SJSA1 (cell line): ENCODE measurements at regions not wholly inside any gene's neighbourhood (a gene's known extent, or its start where the extent isn't known, plus 50 kb on each side); places are given as distances from the start of the nearest gene placed in this dataset.

Source experiments
- DNase-seq, 2 experiments: peaks; one replicate each; pipeline ENCODE4 v3.0.0-alpha.2; 2015 to 2020; ENCODE audit warnings: low spot score in 2 of 2, low read depth in 1 of 2
- H3K27ac ChIP-seq: fragments of 250-450 bp; sonication (Bioruptor Pico); 2 replicates; pipeline ENCODE4 v1.5.1; 2020; ENCODE audit warnings: mild to moderate bottlenecking, moderate library complexity
- H3K27me3 ChIP-seq: fragments of 250-450 bp; sonication (Bioruptor Pico); replicated peaks from 2 replicates; pipeline ENCODE4 v1.5.1; 2020; ENCODE audit warnings: mild to moderate bottlenecking, moderate library complexity
- H3K36me3 ChIP-seq: fragments of 250-450 bp; sonication (Bioruptor Pico); 2 replicates; pipeline ENCODE4 v1.5.1; 2020; ENCODE audit warnings: mild to moderate bottlenecking
- H3K4me1 ChIP-seq: fragments of 250-450 bp; sonication (Bioruptor Pico); replicated peaks from 2 replicates; pipeline ENCODE4 v1.6.1; 2021; ENCODE audit warnings: mild to moderate bottlenecking
- H3K4me3 ChIP-seq: fragments of 250-450 bp; sonication (Bioruptor Pico); 2 replicates; pipeline ENCODE4 v1.5.1; 2020; ENCODE audit warnings: mild to moderate bottlenecking
- H3K9me3 ChIP-seq: fragments of 250-450 bp; sonication (Bioruptor Pico); replicated peaks from 2 replicates; pipeline ENCODE4 v1.5.1; 2020; ENCODE audit warnings: mild to moderate bottlenecking

DNA sequence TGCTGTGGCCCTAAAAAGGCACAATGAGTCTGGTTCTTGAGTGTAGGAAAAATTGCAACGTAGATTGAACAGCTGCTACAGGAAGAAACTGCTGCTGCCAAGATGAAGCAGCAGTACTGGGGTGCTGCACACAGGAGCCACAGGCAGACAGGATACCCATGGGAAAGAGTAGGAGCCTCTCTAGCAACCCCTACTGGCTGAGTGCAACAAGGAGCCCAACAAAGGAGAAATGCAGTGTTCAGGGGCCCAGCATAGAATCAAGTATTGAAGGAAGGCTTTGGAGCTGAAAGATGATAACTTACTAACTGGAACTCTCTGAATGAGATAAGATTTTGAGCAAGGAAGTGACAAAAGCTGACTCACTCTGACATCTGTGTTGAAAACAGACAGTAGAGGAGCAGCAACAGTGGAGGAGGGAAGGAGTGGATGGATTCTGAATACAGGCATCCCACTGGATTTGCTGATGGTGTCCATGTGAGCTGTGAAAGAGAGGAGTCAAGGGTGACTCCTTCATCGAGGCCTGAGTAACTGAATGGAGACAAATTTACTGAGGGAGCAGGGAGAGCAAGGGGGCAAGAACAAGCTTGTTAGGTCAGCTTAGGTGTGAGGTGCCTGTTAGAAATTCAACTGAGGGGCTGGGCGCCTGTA is 534.7 kb upstream of the JARID2 start:
- Histone ChIP-seq H3K27me3 (no peaks in the 10 kb centered on the region), H3K4me1 (peaks cover 31% of the 10 kb centered on the region), H3K4me3 (no peak overlapping the region), H3K27ac (no peak overlapping the region), H3K36me3 (no peaks in the 10 kb centered on the region), H3K9me3 (no peaks in the 10 kb centered on the region)
- DNase-seq = peak; percentile 45 to 51

DNA sequence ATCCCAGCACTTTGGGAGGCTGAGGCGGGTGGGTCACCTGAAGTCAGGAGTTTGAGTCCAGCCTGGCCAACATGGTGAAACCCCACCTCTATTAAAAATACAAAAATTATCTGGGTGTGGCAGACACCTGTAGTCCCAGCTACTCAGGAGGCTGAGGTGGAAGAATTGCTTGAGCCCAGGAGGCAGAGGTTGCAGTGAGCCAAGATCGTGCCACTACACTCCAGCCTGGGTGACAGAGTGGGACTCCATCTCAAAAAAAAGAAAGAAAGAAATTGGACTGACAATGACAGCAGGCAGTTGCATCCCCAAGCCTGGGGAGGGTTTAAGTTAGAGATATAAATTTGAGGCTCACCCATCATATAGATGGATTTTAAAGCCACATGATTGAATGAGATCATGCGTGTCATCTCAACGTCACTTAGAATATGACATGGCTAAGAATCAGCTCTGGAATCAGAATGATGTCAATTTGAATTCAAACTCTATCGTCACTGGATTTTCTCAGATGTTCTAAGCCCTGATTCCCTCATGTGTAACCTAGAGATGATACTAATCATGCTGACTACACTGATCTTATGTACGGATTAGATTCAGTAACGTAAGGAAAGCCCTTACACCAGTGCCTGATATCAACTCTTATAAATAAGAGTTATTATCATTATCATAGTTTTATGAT is 534.0 kb upstream of the JARID2 start:
- H3K27ac ChIP-seq = no peak overlapping the region
- no peaks in the 10 kb centered on the region for H3K36me3 ChIP-seq
- DNase-seq = no peak
- no peak overlapping the region for H3K4me3 ChIP-seq
- no peaks in the 10 kb centered on the region for H3K9me3 ChIP-seq
- no peaks in the 10 kb centered on the region for H3K27me3 ChIP-seq
- peaks cover 25% of the 10 kb centered on the region for H3K4me1 ChIP-seq

DNA sequence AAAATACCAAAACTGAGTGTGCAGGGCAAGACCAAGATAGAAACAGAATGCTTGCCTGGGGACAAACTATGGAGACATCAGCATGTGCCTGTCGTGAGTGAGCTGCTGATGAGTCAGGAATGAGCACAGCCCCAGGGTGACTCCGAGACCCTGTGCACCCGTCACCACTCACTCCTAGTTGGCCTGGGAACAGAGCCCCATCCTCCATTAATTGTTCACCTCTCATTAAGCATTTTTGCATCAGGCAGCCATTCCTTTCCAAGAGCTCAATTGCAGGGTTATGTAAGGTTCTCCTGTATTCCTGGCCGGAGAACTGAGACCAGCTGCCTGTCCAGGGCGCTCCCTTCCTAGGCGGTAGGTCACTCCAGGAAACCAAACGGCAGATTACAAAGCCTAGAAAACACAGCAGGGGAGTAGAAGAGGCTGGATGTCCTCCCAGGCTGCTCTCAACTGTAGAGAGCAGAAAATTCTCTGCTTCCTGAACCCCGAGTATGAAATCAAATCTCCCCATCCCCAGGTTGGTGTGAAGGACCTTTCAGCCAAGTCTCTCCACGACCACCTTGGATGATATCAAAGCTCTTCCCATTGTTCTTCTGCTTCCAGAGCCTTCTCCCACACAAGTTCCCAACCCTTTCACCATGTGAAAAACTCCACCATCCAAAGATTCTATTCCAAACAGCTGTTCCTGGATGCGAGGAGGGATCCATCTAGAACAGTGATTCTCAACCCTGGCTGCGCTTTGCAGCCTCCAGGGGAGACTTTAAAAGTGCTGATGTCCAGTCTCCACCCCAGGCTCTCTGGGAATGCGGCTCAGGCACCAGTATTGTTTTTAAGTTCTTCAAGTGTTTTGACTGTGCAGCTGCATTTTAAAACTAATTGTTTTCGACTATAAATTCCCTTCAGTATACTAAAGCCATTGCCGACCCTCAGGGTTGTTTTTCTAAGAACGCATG is 532.6 kb upstream of the JARID2 start:
- H3K36me3 ChIP-seq = no peaks in the 10 kb centered on the region
- no peak overlapping the region for H3K4me3 ChIP-seq
- peaks cover 23% of the 10 kb centered on the region for H3K4me1 ChIP-seq
- no peaks in the 10 kb centered on the region for H3K9me3 ChIP-seq
- no peaks in the 10 kb centered on the region for H3K27me3 ChIP-seq
- peak overlapping the region; percentile 37; the same call in 1 of the 2 replicates for H3K27ac ChIP-seq
- DNase-seq = peak; percentile 31 to 58

DNA sequence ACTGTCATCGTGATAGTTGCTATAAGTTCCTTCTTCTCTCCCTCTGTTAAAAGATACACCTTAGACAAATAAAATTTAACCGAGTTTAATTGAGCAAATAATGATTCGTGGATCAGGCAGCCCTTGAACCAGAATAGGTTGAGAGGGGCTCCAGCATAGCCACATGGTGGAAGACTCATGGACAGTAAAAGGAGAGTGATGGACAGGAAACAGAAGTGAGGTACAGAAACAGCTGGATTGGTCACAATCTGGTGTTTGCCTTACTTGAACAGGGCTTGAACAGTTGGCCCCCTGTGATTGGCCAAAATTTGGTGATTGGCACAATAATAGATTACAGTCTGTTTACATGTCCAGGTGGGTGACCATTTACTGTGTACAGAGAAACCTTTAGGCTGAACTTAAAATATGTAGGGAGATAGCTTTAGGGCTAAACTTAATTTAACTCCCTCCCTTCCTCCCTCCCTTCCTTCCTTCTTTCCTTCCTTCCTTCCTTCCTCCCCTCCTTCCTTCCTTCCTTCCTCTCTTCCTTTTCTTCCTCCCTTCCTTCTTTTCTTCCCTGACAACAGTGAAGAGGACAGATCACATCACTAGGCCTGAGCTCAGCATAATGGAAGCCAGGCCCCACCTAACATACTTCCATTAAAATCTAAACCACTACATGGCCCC is 531.8 kb upstream of the JARID2 start:
- no peak for DNase-seq
- no peak overlapping the region for H3K4me3 ChIP-seq
- no peak overlapping the region for H3K27ac ChIP-seq
- H3K4me1 ChIP-seq = peaks cover 23% of the 10 kb centered on the region
- no peaks in the 10 kb centered on the region for H3K27me3 ChIP-seq
- H3K36me3 ChIP-seq = no peaks in the 10 kb centered on the region
- H3K9me3 ChIP-seq = no peaks in the 10 kb centered on the region

DNA sequence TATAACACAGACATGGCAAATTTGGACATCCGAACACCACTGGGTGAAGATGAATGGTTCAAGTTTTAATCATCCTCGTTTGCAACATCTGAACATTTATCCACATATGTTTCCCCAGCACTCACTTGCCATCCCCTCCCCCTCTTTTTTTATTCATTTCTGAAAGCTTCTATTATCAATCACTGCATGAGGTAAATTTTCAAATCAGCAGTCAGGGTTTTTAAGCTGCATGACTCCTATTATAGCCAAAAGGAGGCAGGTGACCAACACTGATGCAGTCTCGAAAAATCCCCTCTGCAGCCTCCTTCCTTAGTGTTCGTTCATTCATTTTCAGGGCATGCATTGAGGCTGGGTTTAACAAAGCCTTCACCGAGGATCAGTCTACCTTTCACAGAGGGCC is 530.8 kb upstream of the JARID2 start:
- no peaks in the 10 kb centered on the region for H3K9me3 ChIP-seq
- peaks cover 23% of the 10 kb centered on the region for H3K4me1 ChIP-seq
- no peaks in the 10 kb centered on the region for H3K36me3 ChIP-seq
- H3K27me3 ChIP-seq = no peaks in the 10 kb centered on the region
- H3K4me3 ChIP-seq = no peak overlapping the region
- H3K27ac ChIP-seq = no peak overlapping the region
- DNase-seq = no peak

DNA sequence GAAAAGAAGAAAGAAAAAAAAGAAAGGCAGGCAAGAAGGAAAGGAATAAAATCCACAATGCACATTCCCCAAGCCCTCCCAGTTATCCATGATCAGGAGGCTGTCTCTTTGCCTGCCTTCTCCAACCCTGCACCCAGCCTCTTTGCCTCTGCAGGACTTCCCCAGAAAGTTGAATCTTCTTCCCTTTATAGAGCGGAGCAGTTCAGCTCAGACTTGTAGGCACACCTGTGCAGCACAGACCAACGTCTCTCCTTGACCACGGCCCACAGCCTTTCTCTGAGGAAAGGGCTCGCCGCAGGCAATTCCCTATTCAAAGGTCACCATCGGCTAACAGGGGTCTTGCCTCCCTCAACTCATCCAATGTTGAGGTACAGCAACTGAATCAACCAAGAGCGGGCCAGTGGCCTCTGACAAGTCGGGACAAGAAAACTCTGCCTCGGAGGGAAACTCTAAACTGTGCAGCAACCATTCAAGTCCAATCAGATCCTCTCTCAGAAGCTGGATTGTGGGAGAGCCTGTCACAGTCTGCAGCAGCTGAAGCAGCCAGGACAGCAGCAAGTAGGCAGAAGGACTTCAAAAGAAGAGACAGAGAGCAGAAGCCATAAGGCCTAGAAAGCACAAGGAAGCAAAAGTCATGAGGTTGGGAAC is 529.2 kb upstream of the JARID2 start:
- Histone ChIP-seq H3K27me3 (no peaks in the 10 kb centered on the region), H3K4me3 (no peak overlapping the region), H3K9me3 (no peaks in the 10 kb centered on the region), H3K27ac (no peak overlapping the region), H3K4me1 (peaks cover 15% of the 10 kb centered on the region), H3K36me3 (no peaks in the 10 kb centered on the region)
- no peak for DNase-seq

DNA sequence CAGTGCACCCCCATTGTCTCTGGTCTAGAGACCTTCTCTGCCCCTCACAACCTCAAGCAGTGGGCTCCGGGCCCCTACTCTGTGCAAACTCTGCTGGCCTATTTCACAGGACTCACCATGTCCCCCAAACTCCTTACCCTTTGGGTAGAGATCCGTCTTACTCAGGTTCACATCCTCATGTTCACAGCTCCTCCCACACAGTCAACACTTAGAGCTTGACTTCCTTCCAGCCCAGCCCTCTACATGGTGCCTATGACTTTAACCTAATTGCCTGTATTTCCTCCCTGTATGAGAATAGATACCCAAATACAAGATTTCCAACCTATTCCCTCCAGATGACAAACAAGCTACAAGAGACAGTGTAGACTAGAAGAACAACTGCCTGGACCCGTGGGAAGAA is 528.6 kb upstream of the JARID2 start:
- H3K27ac ChIP-seq = no peak overlapping the region
- peaks cover 11% of the 10 kb centered on the region for H3K4me1 ChIP-seq
- H3K36me3 ChIP-seq = no peaks in the 10 kb centered on the region
- H3K4me3 ChIP-seq = no peak overlapping the region
- DNase-seq = no peak
- no peaks in the 10 kb centered on the region for H3K9me3 ChIP-seq
- H3K27me3 ChIP-seq = no peaks in the 10 kb centered on the region

DNA sequence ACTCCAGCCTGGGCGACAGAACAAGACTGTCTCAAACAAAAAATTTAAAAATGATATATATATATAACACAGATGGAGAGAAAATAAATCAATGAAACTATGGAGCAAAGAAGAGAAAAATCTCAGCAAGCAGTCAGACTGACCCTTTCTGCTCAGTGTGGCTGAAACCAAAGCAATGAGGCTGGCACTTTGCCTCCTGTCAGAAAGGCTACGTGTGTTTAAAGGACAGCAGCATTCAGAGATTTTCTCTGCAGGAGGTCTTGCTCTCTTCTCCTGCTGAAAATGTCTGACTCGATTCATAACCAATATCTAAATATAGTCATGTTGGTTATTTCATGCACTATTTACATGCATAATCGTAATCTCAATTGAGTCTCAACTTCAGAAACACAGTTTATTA is 527.0 kb upstream of the JARID2 start:
- H3K27ac ChIP-seq = no peak overlapping the region
- H3K27me3 ChIP-seq = no peaks in the 10 kb centered on the region
- no peak overlapping the region for H3K4me3 ChIP-seq
- no peaks in the 10 kb centered on the region for H3K36me3 ChIP-seq
- H3K4me1 ChIP-seq = no peaks in the 10 kb centered on the region
- DNase-seq = no peak
- no peaks in the 10 kb centered on the region for H3K9me3 ChIP-seq

DNA sequence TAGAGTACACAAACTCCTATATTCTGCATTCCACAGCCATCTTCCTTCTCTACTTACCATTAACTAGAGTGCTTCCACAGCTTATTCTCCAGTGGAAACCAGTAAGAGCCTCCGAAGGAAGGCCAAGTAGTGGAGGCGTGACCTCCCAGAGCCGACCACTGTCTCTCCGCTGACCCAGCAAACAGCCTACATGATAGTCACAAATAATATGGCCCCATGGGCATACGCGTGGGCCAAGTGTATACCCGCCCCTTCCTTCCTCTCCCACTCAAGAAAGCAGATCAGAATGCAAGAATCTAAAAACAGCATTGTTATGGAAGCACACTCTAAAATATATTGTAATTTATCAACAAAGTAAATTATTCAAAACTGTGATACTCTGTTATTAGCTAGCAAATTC is 526.6 kb upstream of the JARID2 start:
- no peak overlapping the region for H3K27ac ChIP-seq
- DNase-seq = no peak
- no peaks in the 10 kb centered on the region for H3K9me3 ChIP-seq
- no peaks in the 10 kb centered on the region for H3K4me1 ChIP-seq
- no peak overlapping the region for H3K4me3 ChIP-seq
- no peaks in the 10 kb centered on the region for H3K36me3 ChIP-seq
- H3K27me3 ChIP-seq = no peaks in the 10 kb centered on the region

DNA sequence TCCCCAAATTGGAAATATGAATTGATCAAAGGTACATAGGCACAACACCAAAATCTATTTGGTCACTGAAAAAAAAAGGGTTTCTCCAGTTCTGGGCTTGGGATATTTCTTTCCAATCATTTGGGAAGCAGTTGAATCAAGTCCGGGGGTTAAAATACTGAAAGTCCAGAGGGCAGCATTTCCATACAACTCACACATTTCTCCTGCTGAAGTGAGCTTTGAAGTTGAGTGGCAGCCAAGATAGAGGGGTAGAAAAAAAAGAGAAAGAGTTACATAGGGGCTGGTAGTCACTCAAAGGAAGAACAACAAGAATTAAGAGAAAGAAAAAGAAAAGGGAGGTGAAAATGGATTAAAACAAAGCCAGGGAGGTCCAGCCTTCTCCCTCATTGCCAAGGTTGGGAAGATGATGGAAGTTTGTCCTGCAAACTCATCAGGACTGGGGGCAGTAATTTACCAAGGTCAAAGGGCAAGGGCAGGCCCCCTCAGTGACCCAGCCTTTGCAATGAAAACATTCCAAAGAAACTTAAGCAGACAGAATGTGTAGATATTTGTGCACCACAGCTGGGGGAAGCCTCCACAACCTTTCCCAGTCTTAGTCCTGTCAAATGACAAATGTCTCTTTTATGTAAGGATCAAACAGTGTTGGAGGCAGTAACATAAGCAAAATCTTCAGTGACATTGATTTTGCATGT is 525.3 kb upstream of the JARID2 start:
- Histone ChIP-seq H3K9me3 (no peaks in the 10 kb centered on the region), H3K4me3 (no peak overlapping the region), H3K4me1 (no peaks in the 10 kb centered on the region), H3K27me3 (no peaks in the 10 kb centered on the region), H3K36me3 (no peaks in the 10 kb centered on the region), H3K27ac (no peak overlapping the region)
- no peak for DNase-seq

DNA sequence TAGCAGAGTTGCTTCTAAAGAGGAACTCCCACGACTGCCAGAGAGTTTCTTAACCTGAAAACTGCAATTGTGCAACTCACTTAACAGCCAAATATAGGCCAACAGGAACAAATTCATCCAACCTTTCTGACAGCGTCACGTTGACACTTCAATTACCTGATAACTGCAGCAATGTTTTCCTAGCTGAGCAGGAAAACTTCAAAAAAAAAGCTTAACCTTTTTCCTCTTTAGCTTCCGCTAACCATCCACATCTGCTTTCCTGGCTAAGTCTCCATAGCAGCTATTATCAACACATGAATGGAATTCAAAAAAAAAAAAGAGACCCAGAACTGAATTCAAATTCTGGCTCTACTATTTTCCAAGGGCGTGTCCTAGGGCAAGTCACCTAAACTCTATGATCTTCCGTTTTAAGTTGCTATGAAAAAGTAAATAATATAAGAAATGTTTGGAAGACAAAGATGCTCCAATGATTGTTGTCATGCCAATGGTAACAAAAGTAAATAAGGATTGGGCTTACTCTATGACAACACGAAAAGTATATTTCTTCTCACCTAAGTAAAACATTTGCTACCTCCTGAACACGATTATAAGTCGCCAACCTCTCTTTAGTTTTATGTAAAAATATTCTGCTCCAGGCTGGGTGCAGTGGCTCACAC is 524.6 kb upstream of the JARID2 start:
- Histone ChIP-seq H3K4me3 (no peak overlapping the region), H3K27me3 (no peaks in the 10 kb centered on the region), H3K4me1 (no peaks in the 10 kb centered on the region), H3K36me3 (no peaks in the 10 kb centered on the region), H3K27ac (no peak overlapping the region), H3K9me3 (no peaks in the 10 kb centered on the region)
- DNase-seq = no peak

DNA sequence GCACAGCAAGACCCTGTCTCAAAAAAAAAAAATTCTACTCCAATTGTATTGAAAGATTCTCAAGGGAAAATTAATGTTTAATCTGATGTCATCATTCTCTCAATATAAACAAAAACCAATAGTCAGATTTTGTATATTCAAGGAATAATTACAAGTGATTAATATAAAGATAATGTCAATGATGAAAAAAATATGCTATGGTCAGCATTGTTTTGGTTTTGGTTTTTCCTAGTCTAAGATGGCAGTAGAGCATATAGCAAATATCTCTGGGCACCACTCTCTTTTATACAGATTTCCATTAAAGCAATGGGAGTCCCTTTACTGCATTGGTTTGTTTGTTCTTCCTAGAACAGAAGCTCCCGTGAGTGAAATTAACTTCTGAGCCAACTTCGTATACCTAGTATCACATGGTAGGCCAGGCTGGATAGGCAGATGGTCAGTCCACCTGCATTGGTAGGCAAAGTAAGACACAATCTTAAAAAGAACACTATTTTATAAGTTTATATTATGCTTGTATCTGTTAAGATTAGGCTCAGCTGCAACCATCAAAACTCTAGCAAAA is 523.8 kb upstream of the JARID2 start:
- DNase-seq = no peak
- H3K27me3 ChIP-seq = no peaks in the 10 kb centered on the region
- H3K9me3 ChIP-seq = no peaks in the 10 kb centered on the region
- no peaks in the 10 kb centered on the region for H3K36me3 ChIP-seq
- H3K4me1 ChIP-seq = no peaks in the 10 kb centered on the region
- no peak overlapping the region for H3K27ac ChIP-seq
- no peak overlapping the region for H3K4me3 ChIP-seq
